PFSK-1 (cell line): ENCODE measurements at regions not wholly inside any gene's neighbourhood (a gene's known extent, or its start where the extent isn't known, plus 50 kb on each side); places are given as distances from the start of the nearest gene placed in this dataset.

Source experiments
- FOXP2 ChIP-seq: optimal IDR thresholded peaks from 2 replicates; pipeline ENCODE3; 2011; ENCODE audit warnings: borderline replicate concordance, control low read depth, inconsistent platforms; ENCODE audit not compliant: insufficient read depth; ENCODE audit errors: extremely low read length, extremely low read depth
- POLR2AphosphoS5 ChIP-seq: IDR thresholded peaks from 2 replicates; pipeline ENCODE4 v1.6.1; 2012; ENCODE audit warnings: low read depth, mild to moderate bottlenecking, control low read depth, low read length, moderate library complexity
- SIN3A ChIP-seq: IDR thresholded peaks from 2 replicates; pipeline ENCODE4 v1.6.1; 2012; ENCODE audit warnings: mild to moderate bottlenecking, low read length, moderate library complexity, borderline replicate concordance; ENCODE audit not compliant: insufficient read depth
- TAF1 ChIP-seq: IDR thresholded peaks from 2 replicates; pipeline ENCODE4 v1.6.1; 2012; ENCODE audit warnings: low read length, control low read depth, borderline replicate concordance; ENCODE audit not compliant: insufficient read depth

GRCh38 chr12:127126260-127126628, 1140.7 kb upstream of the TMEM132C start:
- no peak for TF ChIP-seq POLR2AphosphoS5
- TF ChIP-seq SIN3A = no peak
- no peak for TF ChIP-seq TAF1
- TF ChIP-seq FOXP2 = no peak
